Neural progenitor cell (in vitro differentiated cells): ENCODE measurements at regions not wholly inside any gene's neighbourhood (a gene's known extent, or its start where the extent isn't known, plus 50 kb on each side); places are given as distances from the start of the nearest gene placed in this dataset.

ENCODE experiments used
- EZH2 ChIP-seq: fragments of 200-600 bp; sonication (generic); IDR thresholded peaks from 2 replicates; pipeline ENCODE4 v1.6.1; 2017; ENCODE audit warnings: antibody characterized with exemption, mild to moderate bottlenecking, moderate library complexity
- TF ChIP-seq, protein P1 (sequence below): fragments of 200-600 bp; sonication (generic); IDR thresholded peaks from 2 replicates; pipeline ENCODE4 v1.5.1; 2017; ENCODE audit warnings: antibody characterized with exemption, mild to moderate bottlenecking

- TF ChIP-seq, protein P1, sequence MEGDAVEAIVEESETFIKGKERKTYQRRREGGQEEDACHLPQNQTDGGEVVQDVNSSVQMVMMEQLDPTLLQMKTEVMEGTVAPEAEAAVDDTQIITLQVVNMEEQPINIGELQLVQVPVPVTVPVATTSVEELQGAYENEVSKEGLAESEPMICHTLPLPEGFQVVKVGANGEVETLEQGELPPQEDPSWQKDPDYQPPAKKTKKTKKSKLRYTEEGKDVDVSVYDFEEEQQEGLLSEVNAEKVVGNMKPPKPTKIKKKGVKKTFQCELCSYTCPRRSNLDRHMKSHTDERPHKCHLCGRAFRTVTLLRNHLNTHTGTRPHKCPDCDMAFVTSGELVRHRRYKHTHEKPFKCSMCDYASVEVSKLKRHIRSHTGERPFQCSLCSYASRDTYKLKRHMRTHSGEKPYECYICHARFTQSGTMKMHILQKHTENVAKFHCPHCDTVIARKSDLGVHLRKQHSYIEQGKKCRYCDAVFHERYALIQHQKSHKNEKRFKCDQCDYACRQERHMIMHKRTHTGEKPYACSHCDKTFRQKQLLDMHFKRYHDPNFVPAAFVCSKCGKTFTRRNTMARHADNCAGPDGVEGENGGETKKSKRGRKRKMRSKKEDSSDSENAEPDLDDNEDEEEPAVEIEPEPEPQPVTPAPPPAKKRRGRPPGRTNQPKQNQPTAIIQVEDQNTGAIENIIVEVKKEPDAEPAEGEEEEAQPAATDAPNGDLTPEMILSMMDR = no peak
- no peak for TF ChIP-seq EZH2
Measured at GRCh38 chr16:63578791-63579190, 1542.6 kb upstream of the CDH8 start.
